ENCODE measurements at regions not wholly inside any gene's neighbourhood (a gene's known extent, or its start where the extent isn't known, plus 50 kb on each side); places are given as distances from the start of the nearest gene placed in this dataset.
A peak's percentile ranks its signal among the peaks of the same experiment; 100 is the strongest.

DNA sequence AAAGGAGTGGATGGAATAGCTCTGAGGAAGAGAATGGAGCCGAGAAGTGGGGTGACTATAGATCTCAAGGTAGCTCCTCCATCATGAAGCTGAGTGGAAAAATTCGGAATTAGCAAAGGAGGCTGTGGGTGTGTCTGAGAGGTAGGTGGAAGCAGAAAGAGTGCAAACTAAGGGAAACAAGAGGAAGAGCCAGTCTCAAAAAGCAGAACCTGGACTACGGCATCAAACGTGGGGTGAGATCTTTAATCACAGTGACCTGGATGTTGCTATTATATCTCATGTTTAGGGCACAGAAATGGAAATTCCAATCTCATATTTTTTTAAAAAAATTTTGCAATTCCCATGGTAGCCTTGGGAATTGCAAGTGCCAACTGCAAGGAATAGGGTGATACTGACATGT lies 162.5 kb upstream of the RASGEF1B start:
- intact Hi-C loops (cut with DNase I; ENCODE audit: low total_unique reads), result no loop called here
- Histone ChIP-seq H3K27me3 (no peaks in the 10 kb centered on the region), H3K27ac (no peak overlapping the region), H3K9me3 (no peaks in the 10 kb centered on the region), H3K36me3 (no peaks in the 10 kb centered on the region), H3K4me1 (peaks cover 0 to 4% (median 0%) of the 10 kb centered on the region in 4 donors), H3K4me3 (no peak overlapping the region)
- TF ChIP-seq EP300 (IDR thresholded peaks at IDR 0.05) (no peak), POLR2AphosphoS5 (IDR thresholded peaks at IDR 0.05) (no peak)
- 90 to 93% (median 90%) methylated on average over 4 of the region's 4 CpGs for WGBS, 5 donors
- no peak for DNase-seq

DNA sequence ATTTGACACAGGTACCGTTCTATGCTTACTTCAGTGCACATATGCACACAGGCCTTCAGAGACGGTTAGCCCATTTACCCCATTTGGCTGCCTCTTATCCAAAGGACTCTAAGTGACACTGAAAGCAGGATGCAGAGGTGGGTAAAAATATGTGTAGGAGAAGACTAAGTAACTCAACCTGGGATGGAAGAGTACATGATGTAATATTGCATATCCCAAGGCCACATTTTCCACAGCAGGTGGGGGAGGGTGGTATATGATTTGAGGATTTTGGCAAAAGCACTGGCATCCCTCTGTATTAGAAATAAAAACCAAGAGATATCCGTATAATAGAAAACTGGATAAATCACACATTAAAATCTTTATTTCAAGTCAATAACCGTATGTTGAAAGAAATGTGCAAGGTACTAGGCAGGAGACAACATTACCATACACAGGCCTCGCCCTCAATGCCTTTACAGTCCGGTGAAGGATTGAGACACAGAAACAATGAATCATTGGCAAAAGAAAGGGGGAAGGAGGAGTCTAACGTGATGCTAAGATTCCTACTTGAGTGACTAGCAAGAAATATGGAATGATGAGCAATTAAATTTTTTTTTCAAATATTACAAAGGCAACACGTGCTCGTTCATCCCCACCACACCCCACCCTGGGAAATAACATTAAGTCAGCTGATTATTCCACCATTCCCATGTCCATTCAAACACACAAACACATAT lies 161.0 kb upstream of the RASGEF1B start:
- WGBS, 5 donors, result 65 to 71% (median 67%) methylated on average over 9 of the region's 9 CpGs

DNA sequence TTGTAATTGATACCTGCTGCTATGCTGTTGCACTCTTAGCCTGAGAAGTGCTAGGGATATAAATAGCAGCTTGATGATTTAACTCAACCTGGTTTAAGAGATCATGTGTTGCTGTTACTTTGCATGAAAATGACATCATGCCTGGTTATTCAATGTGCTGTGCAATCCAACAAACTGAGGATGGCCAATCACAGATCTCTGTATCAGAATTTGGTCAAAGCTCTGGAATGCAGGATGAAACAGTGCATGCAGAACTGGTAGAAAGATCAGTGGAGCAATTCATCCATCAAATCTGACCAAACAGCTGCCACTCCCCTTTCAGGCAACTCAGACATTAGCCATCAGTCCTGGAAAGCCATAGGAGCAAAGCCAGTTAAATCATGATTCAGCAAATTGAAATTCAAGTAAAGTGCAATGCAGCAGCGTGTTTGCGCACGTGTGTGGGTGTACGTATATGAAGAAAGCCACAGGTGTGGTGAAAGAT lies 160.3 kb upstream of the RASGEF1B start:
- Histone ChIP-seq H3K27ac (no peak overlapping the region), H3K4me3 (no peak overlapping the region), H3K4me1 (peaks cover 0 to 4% (median 0%) of the 10 kb centered on the region in 4 donors), H3K9me3 (no peaks in the 10 kb centered on the region), H3K36me3 (no peaks in the 10 kb centered on the region), H3K27me3 (no peaks in the 10 kb centered on the region)
- no peak for TF ChIP-seq POLR2A (IDR thresholded peaks at IDR 0.05)
- DNase-seq, result peak in 1 of 2 donors; percentile 46
- 72 to 89% (median 78%) methylated on average over 4 of the region's 4 CpGs for WGBS, 5 donors
- intact Hi-C loops (cut with DNase I; ENCODE audit: low total_unique reads), result no loop called here

More for the DNA sequence above, 161.0 kb upstream of the RASGEF1B start:
- Histone ChIP-seq H3K9me3 (no peaks in the 10 kb centered on the region), H3K36me3 (no peaks in the 10 kb centered on the region), H3K27me3 (no peaks in the 10 kb centered on the region), H3K4me3 (no peak overlapping the region), H3K27ac (no peak overlapping the region), H3K4me1 (peaks cover 0 to 4% (median 0%) of the 10 kb centered on the region in 4 donors)
- DNase-seq, result no peak
- TF ChIP-seq EP300 (IDR thresholded peaks at IDR 0.05), result no peak
- TF ChIP-seq POLR2AphosphoS5 (IDR thresholded peaks at IDR 0.05), result no peak
- intact Hi-C loops (cut with DNase I; ENCODE audit: low total_unique reads), result no loop called here

DNA sequence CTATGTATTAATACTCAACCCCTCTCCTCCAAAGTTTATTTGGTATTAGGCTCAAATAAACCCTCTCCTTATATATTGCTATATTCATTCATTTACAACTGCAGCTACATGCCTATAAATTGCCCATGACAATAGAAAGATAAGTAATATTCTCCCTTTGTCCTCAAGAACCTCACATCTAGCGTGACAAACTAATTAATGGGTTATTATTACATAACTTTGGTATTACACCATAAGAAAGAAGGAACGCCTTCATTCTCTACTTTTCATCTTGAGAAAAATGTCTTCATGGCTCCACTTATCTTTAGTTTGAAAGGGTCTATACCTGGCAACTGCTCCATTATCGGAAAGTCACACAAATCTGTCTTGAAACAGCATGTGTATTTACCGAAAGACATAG lies 157.7 kb upstream of the RASGEF1B start:
- 67 to 73% (median 68%) methylated on average over 4 of the region's 4 CpGs for WGBS, 5 donors
- TF ChIP-seq POLR2A (IDR thresholded peaks at IDR 0.05), result no peak
- TF ChIP-seq, protein P1, sequence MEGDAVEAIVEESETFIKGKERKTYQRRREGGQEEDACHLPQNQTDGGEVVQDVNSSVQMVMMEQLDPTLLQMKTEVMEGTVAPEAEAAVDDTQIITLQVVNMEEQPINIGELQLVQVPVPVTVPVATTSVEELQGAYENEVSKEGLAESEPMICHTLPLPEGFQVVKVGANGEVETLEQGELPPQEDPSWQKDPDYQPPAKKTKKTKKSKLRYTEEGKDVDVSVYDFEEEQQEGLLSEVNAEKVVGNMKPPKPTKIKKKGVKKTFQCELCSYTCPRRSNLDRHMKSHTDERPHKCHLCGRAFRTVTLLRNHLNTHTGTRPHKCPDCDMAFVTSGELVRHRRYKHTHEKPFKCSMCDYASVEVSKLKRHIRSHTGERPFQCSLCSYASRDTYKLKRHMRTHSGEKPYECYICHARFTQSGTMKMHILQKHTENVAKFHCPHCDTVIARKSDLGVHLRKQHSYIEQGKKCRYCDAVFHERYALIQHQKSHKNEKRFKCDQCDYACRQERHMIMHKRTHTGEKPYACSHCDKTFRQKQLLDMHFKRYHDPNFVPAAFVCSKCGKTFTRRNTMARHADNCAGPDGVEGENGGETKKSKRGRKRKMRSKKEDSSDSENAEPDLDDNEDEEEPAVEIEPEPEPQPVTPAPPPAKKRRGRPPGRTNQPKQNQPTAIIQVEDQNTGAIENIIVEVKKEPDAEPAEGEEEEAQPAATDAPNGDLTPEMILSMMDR (IDR thresholded peaks at IDR 0.05), result no peak
- TF ChIP-seq EP300 (IDR thresholded peaks at IDR 0.05), result no peak
- TF ChIP-seq POLR2AphosphoS5 (IDR thresholded peaks at IDR 0.05), result no peak

DNA sequence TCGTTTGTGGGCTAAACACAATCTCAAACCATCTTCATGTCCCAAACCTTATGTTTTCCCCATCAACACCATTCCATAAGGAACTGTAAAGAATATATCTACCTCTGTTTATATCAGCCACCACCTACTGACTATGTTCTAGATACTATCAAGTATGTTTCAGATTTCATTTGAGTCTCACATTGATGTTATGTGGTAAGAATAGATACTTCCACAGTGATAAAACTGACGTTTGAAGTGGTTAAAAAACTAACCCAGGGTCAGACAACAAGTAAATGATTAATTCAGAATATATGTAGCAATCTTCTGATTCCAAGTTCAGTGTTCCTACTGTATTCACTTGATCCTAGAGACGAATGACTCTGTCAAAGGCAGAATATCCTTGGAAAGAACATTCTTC lies 156.8 kb upstream of the RASGEF1B start:
- Histone ChIP-seq H3K27ac (no peak overlapping the region), H3K4me1 (no peaks in the 10 kb centered on the region), H3K36me3 (no peaks in the 10 kb centered on the region), H3K27me3 (no peaks in the 10 kb centered on the region), H3K9me3 (no peaks in the 10 kb centered on the region), H3K4me3 (no peak overlapping the region)
- no peak for DNase-seq
- WGBS, 5 donors, result 54 to 62% (median 56%) methylated on average over 3 of the region's 3 CpGs
- intact Hi-C loops (cut with DNase I; ENCODE audit: low total_unique reads), result no loop called here
- TF ChIP-seq POLR2A (IDR thresholded peaks at IDR 0.05) (no peak), POLR2AphosphoS5 (IDR thresholded peaks at IDR 0.05) (no peak), EP300 (IDR thresholded peaks at IDR 0.05) (no peak)
- TF ChIP-seq, protein P1 (IDR thresholded peaks at IDR 0.05), result no peak

More for the DNA sequence above, 157.7 kb upstream of the RASGEF1B start:
- no peak for DNase-seq
- intact Hi-C loops (cut with DNase I; ENCODE audit: low total_unique reads), result no loop called here
- no peaks in the 10 kb centered on the region for H3K9me3 ChIP-seq
- no peaks in the 10 kb centered on the region for H3K27me3 ChIP-seq
- no peaks in the 10 kb centered on the region for H3K4me1 ChIP-seq
- no peak overlapping the region for H3K4me3 ChIP-seq
- H3K27ac ChIP-seq, result no peak overlapping the region
- H3K36me3 ChIP-seq, result no peaks in the 10 kb centered on the region

DNA sequence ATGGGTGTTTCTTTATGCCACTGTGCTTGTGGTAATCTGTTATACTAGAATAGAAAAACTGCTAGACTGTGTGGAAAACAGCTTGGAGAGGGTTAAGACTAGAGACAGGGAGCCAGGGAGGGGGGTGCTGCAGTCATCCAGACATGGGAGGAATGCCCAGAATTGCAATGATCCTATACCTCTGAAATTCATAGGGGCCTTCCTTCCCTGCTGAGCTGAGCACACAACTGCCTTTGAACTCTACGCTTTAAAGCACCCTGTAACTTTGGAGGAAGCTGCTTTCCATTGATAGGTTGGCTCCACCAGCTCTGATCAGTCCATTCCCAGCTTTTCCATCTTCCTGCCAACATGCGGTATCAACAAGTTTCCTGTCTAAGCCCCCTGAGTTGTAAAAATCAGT lies 155.9 kb upstream of the RASGEF1B start:
- intact Hi-C loops (cut with DNase I; ENCODE audit: low total_unique reads), result no loop called here
- TF ChIP-seq POLR2AphosphoS5 (IDR thresholded peaks at IDR 0.05), result no peak
- no peak for TF ChIP-seq POLR2A (IDR thresholded peaks at IDR 0.05)
- no peak for TF ChIP-seq EP300 (IDR thresholded peaks at IDR 0.05)
- TF ChIP-seq, protein P1 (IDR thresholded peaks at IDR 0.05), result no peak
- peak in 1 of 2 donors; percentile 49 for DNase-seq
- WGBS, 5 donors, result 87 to 99% (median 93%) methylated on average over 2 of the region's 2 CpGs
- H3K27ac ChIP-seq, result no peak overlapping the region
- H3K9me3 ChIP-seq, result no peaks in the 10 kb centered on the region
- no peaks in the 10 kb centered on the region for H3K27me3 ChIP-seq
- no peaks in the 10 kb centered on the region for H3K36me3 ChIP-seq
- H3K4me3 ChIP-seq, result no peak overlapping the region
- no peaks in the 10 kb centered on the region for H3K4me1 ChIP-seq
